Left colon (tissue), 2 donors: ENCODE measurements at regions not wholly inside any gene's neighbourhood (a gene's known extent, or its start where the extent isn't known, plus 50 kb on each side); places are given as distances from the start of the nearest gene placed in this dataset.

Experiments used
- ATAC-seq: fragments of 200-7000 bp; cut with Tn5 transposase; one replicate; pipeline ENCODE4 v1.9.1; 2020; ENCODE audit warnings: mild to moderate bottlenecking, moderate library complexity
- DNase-seq, 2 donors: peaks; one replicate each; pipeline ENCODE4 v3.0.0-alpha.2; 2020
- intact Hi-C, 2 donors: fragments of 100-400 bp; cut with DNase I in 1 of 2; cut with micrococcal nuclease in 1 of 2; formaldehyde crosslinking; loops; one replicate each; pipeline versions ENCODE4 v1.11.2 to v1.14.0; 2022; cut with DNase I, micrococcal nuclease
- donor health status: DM: no; HTN: no; CAD: no.
- donor health status: DM: yes; HTN: yes; CAD: no.

GRCh38 chr6:40282986-40283385, 304.2 kb downstream of the LRFN2 start:
- DNase-seq (no peak), ATAC-seq (no peak)
- intact Hi-C loops = no loop called here

GRCh38 chr6:40281402-40281801, 305.8 kb downstream of the LRFN2 start:
- DNase-seq = no peak
- no peak for ATAC-seq
- intact Hi-C loops = no loop called here

- DNase-seq = no peak
- no peak for ATAC-seq
- intact Hi-C loops = no loop called here
Measured at GRCh38 chr6:40280231-40280630, 306.9 kb downstream of the LRFN2 start.

GRCh38 chr6:40276141-40276540, 311.0 kb downstream of the LRFN2 start:
- DNase-seq (no peak), ATAC-seq (no peak)
- intact Hi-C loops = no loop called here

GRCh38 chr6:40274058-40274457, 313.1 kb downstream of the LRFN2 start:
- DNase-seq (no peak), ATAC-seq (no peak)
- intact Hi-C loops = no loop called here

- intact Hi-C loops = no loop called here
- ATAC-seq (no peak), DNase-seq (no peak)
Measured at GRCh38 chr6:40268614-40269013, 318.6 kb downstream of the LRFN2 start.

- intact Hi-C loops = no loop called here
Measured at GRCh38 chr6:40268166-40268565, 319.0 kb downstream of the LRFN2 start.

GRCh38 chr6:40265615-40266014, 321.5 kb downstream of the LRFN2 start:
- DNase-seq (no peak), ATAC-seq (no peak)
- intact Hi-C loops = no loop called here

More at GRCh38 chr6:40268166-40268565, 319.0 kb downstream of the LRFN2 start:
- no peak for ATAC-seq
- DNase-seq = no peak

GRCh38 chr6:40263970-40264369, 323.2 kb downstream of the LRFN2 start:
- no peak for ATAC-seq
- no peak for DNase-seq
- intact Hi-C loops = no loop called here

GRCh38 chr6:40262363-40262762, 324.8 kb downstream of the LRFN2 start:
- intact Hi-C loops = no loop called here
- DNase-seq (no peak), ATAC-seq (no peak)

GRCh38 chr6:40258531-40258930, 324.3 kb upstream of the MOCS1 start:
- ATAC-seq = no peak
- DNase-seq = no peak
- intact Hi-C loops = no loop called here

- no peak for DNase-seq
- intact Hi-C loops = no loop called here
- no peak for ATAC-seq
Measured at GRCh38 chr6:40256831-40257230, 322.6 kb upstream of the MOCS1 start.

GRCh38 chr6:40256224-40256623, 322.0 kb upstream of the MOCS1 start:
- ATAC-seq (no peak), DNase-seq (no peak)
- intact Hi-C loops = no loop called here

GRCh38 chr6:40253420-40253819, 319.2 kb upstream of the MOCS1 start:
- DNase-seq (no peak), ATAC-seq (no peak)
- intact Hi-C loops = no loop called here

- intact Hi-C loops = no loop called here
- no peak for ATAC-seq
- no peak for DNase-seq
Measured at GRCh38 chr6:40252531-40253258, 318.4 kb upstream of the MOCS1 start.

- intact Hi-C loops = no loop called here
- peak; percentile 49 for ATAC-seq
- no peak for DNase-seq
Measured at GRCh38 chr6:40251637-40252300, 317.5 kb upstream of the MOCS1 start.

- intact Hi-C loops = no loop called here
- no peak for DNase-seq
- ATAC-seq = no peak
Measured at GRCh38 chr6:40249935-40250334, 315.7 kb upstream of the MOCS1 start.

GRCh38 chr6:40247516-40248115, 313.4 kb upstream of the MOCS1 start:
- intact Hi-C loops = no loop called here
- ATAC-seq = no peak

GRCh38 chr6:40244699-40245098, 310.4 kb upstream of the MOCS1 start:
- intact Hi-C loops = no loop called here
- ATAC-seq (no peak), DNase-seq (no peak)

More at GRCh38 chr6:40247516-40248115, 313.4 kb upstream of the MOCS1 start:
- no peak for DNase-seq

- ATAC-seq (no peak), DNase-seq (no peak)
- intact Hi-C loops = no loop called here
Measured at GRCh38 chr6:40232698-40233097, 298.4 kb upstream of the MOCS1 start.
